ENCODE measurements at regions not wholly inside any gene's neighbourhood (a gene's known extent, or its start where the extent isn't known, plus 50 kb on each side); places are given as distances from the start of the nearest gene placed in this dataset.

GRCh38 chr5:68780299-68780955, 313.4 kb upstream of the SLC30A5 start:
- in situ Hi-C loops (cut with HindIII; ENCODE audit: low pct_unique_long_range_greater_than_20kb, low sequenced_read_pairs) = no loop called here
- DNase-seq (ENCODE audit: low read depth in 1 of 2, low spot score in 1 of 2) = no peak
- TF ChIP-seq JUND (IDR thresholded peaks at IDR 0.05; ENCODE audit: low read depth) = no peak

GRCh38 chr5:68793074-68793473, 300.7 kb upstream of the SLC30A5 start:
- DNase-seq (ENCODE audit: low read depth in 1 of 2, low spot score in 1 of 2) = no peak
- TF ChIP-seq JUND (IDR thresholded peaks at IDR 0.05; ENCODE audit: low read depth) = no peak
- in situ Hi-C loops (cut with HindIII; ENCODE audit: low pct_unique_long_range_greater_than_20kb, low sequenced_read_pairs) = no loop called here

- in situ Hi-C loops (cut with HindIII; ENCODE audit: low pct_unique_long_range_greater_than_20kb, low sequenced_read_pairs) = no loop called here
- no peak for TF ChIP-seq JUND (IDR thresholded peaks at IDR 0.05; ENCODE audit: low read depth)
- DNase-seq (ENCODE audit: low read depth in 1 of 2, low spot score in 1 of 2) = no peak
Measured at GRCh38 chr5:68793993-68794392, 299.8 kb upstream of the SLC30A5 start.

- no peak for TF ChIP-seq JUND (IDR thresholded peaks at IDR 0.05; ENCODE audit: low read depth)
- DNase-seq (ENCODE audit: low read depth in 1 of 2, low spot score in 1 of 2) = no peak
- in situ Hi-C loops (cut with HindIII; ENCODE audit: low pct_unique_long_range_greater_than_20kb, low sequenced_read_pairs) = no loop called here
Measured at GRCh38 chr5:68795190-68795589, 298.6 kb upstream of the SLC30A5 start.

- DNase-seq (ENCODE audit: low read depth in 1 of 2, low spot score in 1 of 2) = no peak
- in situ Hi-C loops (cut with HindIII; ENCODE audit: low pct_unique_long_range_greater_than_20kb, low sequenced_read_pairs) = no loop called here
- no peak for TF ChIP-seq JUND (IDR thresholded peaks at IDR 0.05; ENCODE audit: low read depth)
Measured at GRCh38 chr5:68798877-68799843, 294.7 kb upstream of the SLC30A5 start.

GRCh38 chr5:68802430-68802829, 291.4 kb upstream of the SLC30A5 start:
- DNase-seq (ENCODE audit: low read depth in 1 of 2, low spot score in 1 of 2) = no peak
- TF ChIP-seq JUND (IDR thresholded peaks at IDR 0.05; ENCODE audit: low read depth) = no peak
- in situ Hi-C loops (cut with HindIII; ENCODE audit: low pct_unique_long_range_greater_than_20kb, low sequenced_read_pairs) = no loop called here

- in situ Hi-C loops (cut with HindIII; ENCODE audit: low pct_unique_long_range_greater_than_20kb, low sequenced_read_pairs) = no loop called here
- no peak for TF ChIP-seq JUND (IDR thresholded peaks at IDR 0.05; ENCODE audit: low read depth)
- DNase-seq (ENCODE audit: low read depth in 1 of 2, low spot score in 1 of 2) = no peak
Measured at GRCh38 chr5:68803881-68804319, 289.9 kb upstream of the SLC30A5 start.

GRCh38 chr5:68804343-68804742, 289.5 kb upstream of the SLC30A5 start:
- in situ Hi-C loops (cut with HindIII; ENCODE audit: low pct_unique_long_range_greater_than_20kb, low sequenced_read_pairs) = no loop called here
- no peak for TF ChIP-seq JUND (IDR thresholded peaks at IDR 0.05; ENCODE audit: low read depth)
- no peak for DNase-seq (ENCODE audit: low read depth in 1 of 2, low spot score in 1 of 2)

GRCh38 chr5:68805444-68805843, 288.4 kb upstream of the SLC30A5 start:
- no peak for TF ChIP-seq JUND (IDR thresholded peaks at IDR 0.05; ENCODE audit: low read depth)
- in situ Hi-C loops (cut with HindIII; ENCODE audit: low pct_unique_long_range_greater_than_20kb, low sequenced_read_pairs) = no loop called here

GRCh38 chr5:68817632-68818031, 276.2 kb upstream of the SLC30A5 start:
- TF ChIP-seq JUND (IDR thresholded peaks at IDR 0.05; ENCODE audit: low read depth) = no peak
- in situ Hi-C loops (cut with HindIII; ENCODE audit: low pct_unique_long_range_greater_than_20kb, low sequenced_read_pairs) = no loop called here
- DNase-seq (ENCODE audit: low read depth in 1 of 2, low spot score in 1 of 2) = no peak

More at GRCh38 chr5:68805444-68805843, 288.4 kb upstream of the SLC30A5 start:
- DNase-seq (ENCODE audit: low read depth in 1 of 2, low spot score in 1 of 2) = no peak

- in situ Hi-C loops (cut with HindIII; ENCODE audit: low pct_unique_long_range_greater_than_20kb, low sequenced_read_pairs) = no loop called here
- TF ChIP-seq JUND (IDR thresholded peaks at IDR 0.05; ENCODE audit: low read depth) = no peak
- no peak for DNase-seq (ENCODE audit: low read depth in 1 of 2, low spot score in 1 of 2)
Measured at GRCh38 chr5:68818057-68818695, 275.6 kb upstream of the SLC30A5 start.

GRCh38 chr5:68818870-68819269, 274.9 kb upstream of the SLC30A5 start:
- in situ Hi-C loops (cut with HindIII; ENCODE audit: low pct_unique_long_range_greater_than_20kb, low sequenced_read_pairs) = no loop called here
- no peak for TF ChIP-seq JUND (IDR thresholded peaks at IDR 0.05; ENCODE audit: low read depth)
- DNase-seq (ENCODE audit: low read depth in 1 of 2, low spot score in 1 of 2) = no peak

- DNase-seq (ENCODE audit: low read depth in 1 of 2, low spot score in 1 of 2) = no peak
- in situ Hi-C loops (cut with HindIII; ENCODE audit: low pct_unique_long_range_greater_than_20kb, low sequenced_read_pairs) = no loop called here
- no peak for TF ChIP-seq JUND (IDR thresholded peaks at IDR 0.05; ENCODE audit: low read depth)
Measured at GRCh38 chr5:68821056-68821455, 272.8 kb upstream of the SLC30A5 start.

Data from T47D (cell line).